ENCODE measurements at regions not wholly inside any gene's neighbourhood (a gene's known extent, or its start where the extent isn't known, plus 50 kb on each side); places are given as distances from the start of the nearest gene placed in this dataset.

DNA sequence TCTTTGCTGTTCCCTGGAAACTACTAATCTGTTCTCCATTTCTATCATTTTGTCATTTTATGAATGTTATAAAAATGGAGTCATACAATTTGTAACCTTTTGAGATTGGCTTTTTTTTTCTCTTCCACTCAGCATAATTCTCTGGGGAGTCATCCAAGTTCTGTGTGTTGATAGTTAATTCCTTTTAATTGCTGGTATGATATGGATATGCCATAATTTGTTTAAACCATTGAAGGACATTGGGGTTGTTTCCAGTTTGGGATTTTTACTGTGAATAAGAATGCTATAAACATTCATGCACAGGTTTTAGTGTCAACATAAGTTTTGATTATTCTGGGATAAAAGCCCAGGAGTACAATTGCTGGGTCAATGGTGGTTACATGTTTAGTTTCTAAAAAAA lies 279.4 kb downstream of the WNT5A start:
- DNase-seq (ENCODE audit: low spot score) = no peak
- H3K4me1 Mint-ChIP-seq = peaks cover 11% of the 10 kb centered on the region
- ChIA-PET POLR2A (no interaction called here), CTCF (no interaction called here)
- no peak overlapping the region for H3K4me3 Mint-ChIP-seq
- no peak for ATAC-seq
- H3K36me3 Mint-ChIP-seq = peaks cover 18% of the 10 kb centered on the region
- H3K27me3 Mint-ChIP-seq (ENCODE audit: low read depth) = peaks cover 9% of the 10 kb centered on the region; the same call in 1 of the 2 replicates
- TF ChIP-seq ETV6 (CRISPR knock-in tag; IDR thresholded peaks at IDR 0.05) (no peak), KAT7 (CRISPR knock-in tag; IDR thresholded peaks at IDR 0.05; ENCODE audit: borderline replicate concordance) (no peak), GRHL2 (CRISPR knock-in tag; IDR thresholded peaks at IDR 0.05; ENCODE audit: insufficient replicate concordance, severe bottlenecking) (no peak), ZNF317 (CRISPR knock-in tag; IDR thresholded peaks at IDR 0.05; ENCODE audit: borderline replicate concordance, low read depth) (no peak), ZNF423 (CRISPR knock-in tag; IDR thresholded peaks at IDR 0.05) (no peak), TCF7 (CRISPR knock-in tag; IDR thresholded peaks at IDR 0.05; ENCODE audit: low read depth) (no peak)
- TF ChIP-seq, protein P1, sequence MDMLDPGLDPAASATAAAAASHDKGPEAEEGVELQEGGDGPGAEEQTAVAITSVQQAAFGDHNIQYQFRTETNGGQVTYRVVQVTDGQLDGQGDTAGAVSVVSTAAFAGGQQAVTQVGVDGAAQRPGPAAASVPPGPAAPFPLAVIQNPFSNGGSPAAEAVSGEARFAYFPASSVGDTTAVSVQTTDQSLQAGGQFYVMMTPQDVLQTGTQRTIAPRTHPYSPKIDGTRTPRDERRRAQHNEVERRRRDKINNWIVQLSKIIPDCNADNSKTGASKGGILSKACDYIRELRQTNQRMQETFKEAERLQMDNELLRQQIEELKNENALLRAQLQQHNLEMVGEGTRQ (CRISPR knock-in tag; IDR thresholded peaks at IDR 0.05) = no peak
- TF ChIP-seq, protein P2, sequence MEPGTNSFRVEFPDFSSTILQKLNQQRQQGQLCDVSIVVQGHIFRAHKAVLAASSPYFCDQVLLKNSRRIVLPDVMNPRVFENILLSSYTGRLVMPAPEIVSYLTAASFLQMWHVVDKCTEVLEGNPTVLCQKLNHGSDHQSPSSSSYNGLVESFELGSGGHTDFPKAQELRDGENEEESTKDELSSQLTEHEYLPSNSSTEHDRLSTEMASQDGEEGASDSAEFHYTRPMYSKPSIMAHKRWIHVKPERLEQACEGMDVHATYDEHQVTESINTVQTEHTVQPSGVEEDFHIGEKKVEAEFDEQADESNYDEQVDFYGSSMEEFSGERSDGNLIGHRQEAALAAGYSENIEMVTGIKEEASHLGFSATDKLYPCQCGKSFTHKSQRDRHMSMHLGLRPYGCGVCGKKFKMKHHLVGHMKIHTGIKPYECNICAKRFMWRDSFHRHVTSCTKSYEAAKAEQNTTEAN (CRISPR knock-in tag; IDR thresholded peaks at IDR 0.05) = no peak
- TF ChIP-seq, protein P3, sequence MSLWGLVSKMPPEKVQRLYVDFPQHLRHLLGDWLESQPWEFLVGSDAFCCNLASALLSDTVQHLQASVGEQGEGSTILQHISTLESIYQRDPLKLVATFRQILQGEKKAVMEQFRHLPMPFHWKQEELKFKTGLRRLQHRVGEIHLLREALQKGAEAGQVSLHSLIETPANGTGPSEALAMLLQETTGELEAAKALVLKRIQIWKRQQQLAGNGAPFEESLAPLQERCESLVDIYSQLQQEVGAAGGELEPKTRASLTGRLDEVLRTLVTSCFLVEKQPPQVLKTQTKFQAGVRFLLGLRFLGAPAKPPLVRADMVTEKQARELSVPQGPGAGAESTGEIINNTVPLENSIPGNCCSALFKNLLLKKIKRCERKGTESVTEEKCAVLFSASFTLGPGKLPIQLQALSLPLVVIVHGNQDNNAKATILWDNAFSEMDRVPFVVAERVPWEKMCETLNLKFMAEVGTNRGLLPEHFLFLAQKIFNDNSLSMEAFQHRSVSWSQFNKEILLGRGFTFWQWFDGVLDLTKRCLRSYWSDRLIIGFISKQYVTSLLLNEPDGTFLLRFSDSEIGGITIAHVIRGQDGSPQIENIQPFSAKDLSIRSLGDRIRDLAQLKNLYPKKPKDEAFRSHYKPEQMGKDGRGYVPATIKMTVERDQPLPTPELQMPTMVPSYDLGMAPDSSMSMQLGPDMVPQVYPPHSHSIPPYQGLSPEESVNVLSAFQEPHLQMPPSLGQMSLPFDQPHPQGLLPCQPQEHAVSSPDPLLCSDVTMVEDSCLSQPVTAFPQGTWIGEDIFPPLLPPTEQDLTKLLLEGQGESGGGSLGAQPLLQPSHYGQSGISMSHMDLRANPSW (CRISPR knock-in tag; conservative IDR thresholded peaks at IDR 0.05; ENCODE audit: low read depth) = no peak
- TF ChIP-seq, protein P4, sequence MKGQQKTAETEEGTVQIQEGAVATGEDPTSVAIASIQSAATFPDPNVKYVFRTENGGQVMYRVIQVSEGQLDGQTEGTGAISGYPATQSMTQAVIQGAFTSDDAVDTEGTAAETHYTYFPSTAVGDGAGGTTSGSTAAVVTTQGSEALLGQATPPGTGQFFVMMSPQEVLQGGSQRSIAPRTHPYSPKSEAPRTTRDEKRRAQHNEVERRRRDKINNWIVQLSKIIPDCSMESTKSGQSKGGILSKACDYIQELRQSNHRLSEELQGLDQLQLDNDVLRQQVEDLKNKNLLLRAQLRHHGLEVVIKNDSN (CRISPR knock-in tag; IDR thresholded peaks at IDR 0.05) = no peak
- peaks cover 29% of the 10 kb centered on the region for H3K9me3 Mint-ChIP-seq
- H3K27ac Mint-ChIP-seq = no peak overlapping the region

DNA sequence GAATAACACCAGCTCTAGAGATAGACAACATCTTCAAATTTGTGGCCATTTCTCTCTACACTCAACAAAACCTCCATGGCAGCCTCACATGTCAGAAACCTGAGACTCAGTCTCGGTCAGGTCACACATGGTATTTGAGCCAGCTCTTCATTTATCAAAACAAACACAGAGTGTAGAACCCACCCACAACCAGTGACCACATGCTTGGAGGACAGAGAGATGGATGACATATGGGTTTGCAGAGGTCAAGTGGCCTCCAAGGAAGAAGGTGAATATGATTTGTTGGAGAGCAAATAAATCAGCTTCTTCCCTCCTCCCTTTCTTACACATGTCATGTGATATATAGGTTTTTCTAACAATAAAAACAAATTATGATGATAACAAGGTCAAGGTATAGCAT lies 278.1 kb upstream of the LRTM1 start:
- Mint-ChIP-seq H3K9me3 (peaks cover 26% of the 10 kb centered on the region), H3K4me3 (no peak overlapping the region), H3K36me3 (peaks cover 18% of the 10 kb centered on the region), H3K27me3 (ENCODE audit: low read depth) (peaks cover 8% of the 10 kb centered on the region; the same call in 1 of the 2 replicates), H3K4me1 (peaks cover 25% of the 10 kb centered on the region), H3K27ac (no peak overlapping the region)
- no peak for ATAC-seq
- no peak for DNase-seq (ENCODE audit: low spot score)
- CTCF ChIA-PET = no interaction called here
- TF ChIP-seq, protein P5, sequence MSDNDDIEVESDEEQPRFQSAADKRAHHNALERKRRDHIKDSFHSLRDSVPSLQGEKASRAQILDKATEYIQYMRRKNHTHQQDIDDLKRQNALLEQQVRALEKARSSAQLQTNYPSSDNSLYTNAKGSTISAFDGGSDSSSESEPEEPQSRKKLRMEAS (CRISPR knock-in tag; IDR thresholded peaks at IDR 0.05) = no peak
- TF ChIP-seq ETV6 (CRISPR knock-in tag; IDR thresholded peaks at IDR 0.05) = no peak
- no peak for TF ChIP-seq NFATC4 (CRISPR knock-in tag; IDR thresholded peaks at IDR 0.05)
- TF ChIP-seq, protein P6, sequence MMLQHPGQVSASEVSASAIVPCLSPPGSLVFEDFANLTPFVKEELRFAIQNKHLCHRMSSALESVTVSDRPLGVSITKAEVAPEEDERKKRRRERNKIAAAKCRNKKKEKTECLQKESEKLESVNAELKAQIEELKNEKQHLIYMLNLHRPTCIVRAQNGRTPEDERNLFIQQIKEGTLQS (CRISPR knock-in tag; conservative IDR thresholded peaks at IDR 0.05) = no peak
- no peak for TF ChIP-seq ZNF423 (CRISPR knock-in tag; IDR thresholded peaks at IDR 0.05)
- no peak for TF ChIP-seq NFE2L1 (CRISPR knock-in tag; IDR thresholded peaks at IDR 0.05)
- no peak for TF ChIP-seq ZNF671 (CRISPR knock-in tag; IDR thresholded peaks at IDR 0.05)
- no peak for TF ChIP-seq ZNF396 (CRISPR knock-in tag; IDR thresholded peaks at IDR 0.05; ENCODE audit: borderline replicate concordance)
- TF ChIP-seq, protein P7, sequence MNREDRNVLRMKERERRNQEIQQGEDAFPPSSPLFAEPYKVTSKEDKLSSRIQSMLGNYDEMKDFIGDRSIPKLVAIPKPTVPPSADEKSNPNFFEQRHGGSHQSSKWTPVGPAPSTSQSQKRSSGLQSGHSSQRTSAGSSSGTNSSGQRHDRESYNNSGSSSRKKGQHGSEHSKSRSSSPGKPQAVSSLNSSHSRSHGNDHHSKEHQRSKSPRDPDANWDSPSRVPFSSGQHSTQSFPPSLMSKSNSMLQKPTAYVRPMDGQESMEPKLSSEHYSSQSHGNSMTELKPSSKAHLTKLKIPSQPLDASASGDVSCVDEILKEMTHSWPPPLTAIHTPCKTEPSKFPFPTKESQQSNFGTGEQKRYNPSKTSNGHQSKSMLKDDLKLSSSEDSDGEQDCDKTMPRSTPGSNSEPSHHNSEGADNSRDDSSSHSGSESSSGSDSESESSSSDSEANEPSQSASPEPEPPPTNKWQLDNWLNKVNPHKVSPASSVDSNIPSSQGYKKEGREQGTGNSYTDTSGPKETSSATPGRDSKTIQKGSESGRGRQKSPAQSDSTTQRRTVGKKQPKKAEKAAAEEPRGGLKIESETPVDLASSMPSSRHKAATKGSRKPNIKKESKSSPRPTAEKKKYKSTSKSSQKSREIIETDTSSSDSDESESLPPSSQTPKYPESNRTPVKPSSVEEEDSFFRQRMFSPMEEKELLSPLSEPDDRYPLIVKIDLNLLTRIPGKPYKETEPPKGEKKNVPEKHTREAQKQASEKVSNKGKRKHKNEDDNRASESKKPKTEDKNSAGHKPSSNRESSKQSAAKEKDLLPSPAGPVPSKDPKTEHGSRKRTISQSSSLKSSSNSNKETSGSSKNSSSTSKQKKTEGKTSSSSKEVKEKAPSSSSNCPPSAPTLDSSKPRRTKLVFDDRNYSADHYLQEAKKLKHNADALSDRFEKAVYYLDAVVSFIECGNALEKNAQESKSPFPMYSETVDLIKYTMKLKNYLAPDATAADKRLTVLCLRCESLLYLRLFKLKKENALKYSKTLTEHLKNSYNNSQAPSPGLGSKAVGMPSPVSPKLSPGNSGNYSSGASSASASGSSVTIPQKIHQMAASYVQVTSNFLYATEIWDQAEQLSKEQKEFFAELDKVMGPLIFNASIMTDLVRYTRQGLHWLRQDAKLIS (CRISPR knock-in tag; IDR thresholded peaks at IDR 0.05; ENCODE audit: borderline replicate concordance) = no peak
- no peak for TF ChIP-seq TCF7 (CRISPR knock-in tag; IDR thresholded peaks at IDR 0.05; ENCODE audit: low read depth)
- TF ChIP-seq FOXP1 (CRISPR knock-in tag; IDR thresholded peaks at IDR 0.05; ENCODE audit: borderline replicate concordance) = no peak
- TF ChIP-seq ZNF138 (CRISPR knock-in tag; conservative IDR thresholded peaks at IDR 0.05) = no peak
- no peak for TF ChIP-seq OVOL2 (CRISPR knock-in tag; IDR thresholded peaks at IDR 0.05; ENCODE audit: borderline replicate concordance)
- no peak for TF ChIP-seq SMAD4 (CRISPR knock-in tag; IDR thresholded peaks at IDR 0.05)
- TF ChIP-seq MYBL2 (CRISPR knock-in tag; IDR thresholded peaks at IDR 0.05) = no peak
- POLR2A ChIA-PET = no interaction called here
